Thymus (tissue), 11 donors: ENCODE measurements at regions not wholly inside any gene's neighbourhood (a gene's known extent, or its start where the extent isn't known, plus 50 kb on each side); places are given as distances from the start of the nearest gene placed in this dataset.

Experiments
- DNase-seq, 9 donors: peaks; one replicate each; pipeline ENCODE4 v3.0.0-alpha.2; 2013; ENCODE audit warnings: low spot score in 9 of 9, low read depth in 6 of 9, missing footprints in 1 of 9
- H3K27ac ChIP-seq, 2 donors: one replicate each; pipeline ENCODE4 v1.5.1; 2013; ENCODE audit warnings: control low read depth in 1 of 2, low read depth in 1 of 2, low read length in 1 of 2, mild to moderate bottlenecking in 1 of 2, moderate library complexity in 1 of 2
- H3K27me3 ChIP-seq, 2 donors: one replicate each; pipeline ENCODE4 v1.5.1; 2013; ENCODE audit warnings: low read length in 1 of 2; ENCODE audit not compliant: control insufficient read depth in 2 of 2, insufficient read depth in 1 of 2
- H3K36me3 ChIP-seq, 2 donors: one replicate each; pipeline ENCODE4 v1.5.1; 2013; ENCODE audit warnings: low read length in 1 of 2, mild to moderate bottlenecking in 1 of 2, moderate library complexity in 1 of 2; ENCODE audit not compliant: control insufficient read depth in 2 of 2, insufficient read depth in 2 of 2
- H3K4me1 ChIP-seq, 2 donors: one replicate each; pipeline ENCODE4 v1.5.1; 2013; ENCODE audit warnings: low read length in 2 of 2; ENCODE audit not compliant: control insufficient read depth in 2 of 2, insufficient read depth in 2 of 2
- H3K4me3 ChIP-seq, 2 donors: one replicate each; pipeline ENCODE4 v1.5.1; 2013; ENCODE audit warnings: low read length in 2 of 2, control low read depth in 1 of 2, mild to moderate bottlenecking in 1 of 2
- H3K9me3 ChIP-seq, 2 donors: one replicate each; pipeline ENCODE4 v1.5.1; 2013; ENCODE audit warnings: low read length in 1 of 2, mild to moderate bottlenecking in 1 of 2; ENCODE audit not compliant: control insufficient read depth in 2 of 2, insufficient read depth in 1 of 2
- WGBS: extraction: QIAGEN DNeasy Blood & Tissue Kit; methylation state at CpG from one replicate; pipeline ENCODE4 v1.1.7; 2013; 5-methylcytosine and 5-hydroxymethylcytosine counted together
- donor health status: healthy.

DNA sequence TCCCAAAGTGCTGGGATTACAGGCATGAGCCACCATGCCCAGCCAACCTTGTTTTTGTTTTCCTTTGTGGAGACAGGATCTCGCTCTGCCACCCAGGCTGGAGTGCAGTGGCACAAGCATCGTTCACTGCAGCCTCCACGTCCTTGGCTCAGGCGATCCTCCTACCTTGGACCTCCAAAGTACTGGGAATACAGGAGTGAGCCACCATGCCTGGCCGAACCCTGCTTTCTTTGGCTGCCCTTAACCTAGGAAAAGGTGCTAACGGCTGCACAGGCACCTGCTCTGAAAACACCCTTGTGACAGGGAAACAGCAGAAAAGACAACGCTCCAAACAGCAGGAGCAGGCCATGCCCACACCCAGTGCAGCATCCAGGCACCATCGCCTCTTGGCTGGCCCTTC lies 71.9 kb downstream of the OAT start:
- no peak for DNase-seq
- Histone ChIP-seq H3K4me3 (no peak overlapping the region), H3K27ac (no peak overlapping the region), H3K4me1 (no peaks in the 10 kb centered on the region), H3K9me3 (peaks cover 0 to 1% of the 10 kb centered on the region in 2 donors), H3K27me3 (no peaks in the 10 kb centered on the region), H3K36me3 (no peaks in the 10 kb centered on the region)
- WGBS, result 97% methylated on average over 8 of the region's 8 CpGs

- Histone ChIP-seq H3K27me3 (no peaks in the 10 kb centered on the region), H3K9me3 (no peaks in the 10 kb centered on the region), H3K4me3 (no peak overlapping the region), H3K36me3 (no peaks in the 10 kb centered on the region), H3K27ac (no peak overlapping the region), H3K4me1 (peaks cover 0 to 12% of the 10 kb centered on the region in 2 donors)
- 96% methylated on average over 8 of the region's 8 CpGs for WGBS
- DNase-seq, result no peak
Observed at GRCh38 chr10:124345521-124345920, 73.2 kb downstream of the OAT start.

- Histone ChIP-seq H3K4me3 (no peak overlapping the region), H3K36me3 (no peaks in the 10 kb centered on the region), H3K27ac (no peak overlapping the region), H3K9me3 (no peaks in the 10 kb centered on the region), H3K27me3 (no peaks in the 10 kb centered on the region), H3K4me1 (peaks cover 0 to 18% of the 10 kb centered on the region in 2 donors)
- WGBS, result 94% methylated on average over 3 of the region's 3 CpGs
- DNase-seq, result no peak
Observed at GRCh38 chr10:124344931-124345330, 73.8 kb downstream of the OAT start.

- 96% methylated on average over 8 of the region's 8 CpGs for WGBS
- H3K27ac ChIP-seq, result no peak overlapping the region
- H3K9me3 ChIP-seq, result no peaks in the 10 kb centered on the region
- no peaks in the 10 kb centered on the region for H3K27me3 ChIP-seq
- no peak for DNase-seq
- H3K4me3 ChIP-seq, result no peak overlapping the region
- no peaks in the 10 kb centered on the region for H3K36me3 ChIP-seq
- peaks cover 0 to 19% of the 10 kb centered on the region in 2 donors for H3K4me1 ChIP-seq
Observed at GRCh38 chr10:124344266-124344590, 74.5 kb downstream of the OAT start.

GRCh38 chr10:124343351-124344265 lies 75.1 kb downstream of the OAT start:
- Histone ChIP-seq H3K4me1 (peaks cover 0 to 19% of the 10 kb centered on the region in 2 donors), H3K27me3 (no peaks in the 10 kb centered on the region), H3K27ac (no peak overlapping the region), H3K9me3 (no peaks in the 10 kb centered on the region), H3K36me3 (no peaks in the 10 kb centered on the region), H3K4me3 (no peak overlapping the region)
- WGBS, result 96% methylated on average over 14 of the region's 14 CpGs
- no peak for DNase-seq

GRCh38 chr10:124342821-124343170 lies 75.9 kb downstream of the OAT start:
- H3K27ac ChIP-seq, result no peak overlapping the region
- DNase-seq, result no peak
- no peak overlapping the region for H3K4me3 ChIP-seq
- H3K4me1 ChIP-seq, result peaks cover 0 to 19% of the 10 kb centered on the region in 2 donors
- no peaks in the 10 kb centered on the region for H3K27me3 ChIP-seq
- H3K9me3 ChIP-seq, result no peaks in the 10 kb centered on the region
- H3K36me3 ChIP-seq, result no peaks in the 10 kb centered on the region
- 95% methylated on average over 5 of the region's 5 CpGs for WGBS

- H3K4me1 ChIP-seq, result peaks cover 0 to 19% of the 10 kb centered on the region in 2 donors
- DNase-seq, result no peak
- no peak overlapping the region for H3K4me3 ChIP-seq
- WGBS, result 98% methylated on average over 15 of the region's 15 CpGs
- no peak overlapping the region for H3K27ac ChIP-seq
- no peaks in the 10 kb centered on the region for H3K36me3 ChIP-seq
- no peaks in the 10 kb centered on the region for H3K27me3 ChIP-seq
- H3K9me3 ChIP-seq, result no peaks in the 10 kb centered on the region
Observed at GRCh38 chr10:124342136-124342820, 76.4 kb downstream of the OAT start.

DNA sequence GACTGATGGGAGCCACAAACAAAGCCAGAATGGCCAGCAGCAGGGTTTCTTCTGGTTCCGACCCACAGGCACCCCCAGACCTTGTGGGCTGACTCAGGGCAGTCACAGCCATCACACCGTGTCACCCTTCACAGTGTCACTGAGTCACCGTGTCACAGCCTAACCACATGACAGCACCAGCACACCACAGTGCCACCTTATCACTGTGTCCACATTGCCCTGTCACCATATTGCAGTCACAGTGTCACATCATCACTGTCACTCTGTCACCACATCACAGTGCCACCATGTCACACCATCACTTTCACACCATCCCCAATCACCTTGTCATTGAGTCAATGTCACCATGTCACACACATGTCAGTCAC lies 77.0 kb downstream of the OAT start:
- no peak for DNase-seq
- 49% methylated on average over 3 of the region's 3 CpGs for WGBS
- Histone ChIP-seq H3K4me3 (no peak overlapping the region), H3K27ac (no peak overlapping the region), H3K36me3 (no peaks in the 10 kb centered on the region), H3K4me1 (peaks cover 0 to 19% of the 10 kb centered on the region in 2 donors), H3K27me3 (no peaks in the 10 kb centered on the region), H3K9me3 (no peaks in the 10 kb centered on the region)

- no peak for DNase-seq
- no peak overlapping the region for H3K27ac ChIP-seq
- H3K4me1 ChIP-seq, result peaks cover 0 to 19% of the 10 kb centered on the region in 2 donors
- WGBS, result 97% methylated on average over 10 of the region's 10 CpGs
- no peak overlapping the region for H3K4me3 ChIP-seq
- no peaks in the 10 kb centered on the region for H3K27me3 ChIP-seq
- no peaks in the 10 kb centered on the region for H3K9me3 ChIP-seq
- no peaks in the 10 kb centered on the region for H3K36me3 ChIP-seq
Observed at GRCh38 chr10:124340033-124340760, 78.5 kb downstream of the OAT start.
